Left ventricle myocardium inferior (tissue), 1 donor: ENCODE measurements at regions not wholly inside any gene's neighbourhood (a gene's known extent, or its start where the extent isn't known, plus 50 kb on each side); places are given as distances from the start of the nearest gene placed in this dataset.
"Not testable (repeated sequence)": the region's sequence is repeated elsewhere in the genome, so short reads cannot be mapped to it uniquely, and the experiment has no call there.

Source experiments
- DNase-seq: peaks from one replicate; pipeline ENCODE4 v3.0.0-alpha.2; 2020
- H3K27ac ChIP-seq: fragments of 200-600 bp; replicated peaks from 2 replicates; pipeline ENCODE4 v1.8.0; 2021
- H3K27me3 ChIP-seq: fragments of 200-600 bp; 2 replicates; pipeline ENCODE4 v1.8.0; 2021; ENCODE audit warnings: low read depth
- H3K36me3 ChIP-seq: fragments of 200-600 bp; 2 replicates; pipeline ENCODE4 v1.8.0; 2021
- H3K4me1 ChIP-seq: fragments of 200-600 bp; 2 replicates; pipeline ENCODE4 v1.8.0; 2021
- H3K4me3 ChIP-seq: fragments of 200-600 bp; 2 replicates; pipeline ENCODE4 v1.8.0; 2021; ENCODE audit warnings: mild to moderate bottlenecking, moderate library complexity
- H3K9me3 ChIP-seq: fragments of 200-600 bp; replicated peaks from 2 replicates; pipeline ENCODE4 v1.8.0; 2021
- CTCF ChIP-seq: fragments of 200-600 bp; IDR thresholded peaks from 2 replicates; pipeline ENCODE4 v1.8.0; 2021; ENCODE audit warnings: antibody characterized with exemption, mild to moderate bottlenecking, borderline replicate concordance
- intact Hi-C: fragments of 100-400 bp; cut with micrococcal nuclease; formaldehyde crosslinking; loops from one replicate; pipeline ENCODE4 v1.11.0; 2022
- donor health status: DM: no; HTN: yes; CAD: no; lungs with severe emphysema.

GRCh38 chr19:20271215-20271926 is 104.4 kb downstream of the ZNF486 start:
- Histone ChIP-seq H3K27me3 (peaks cover 13% of the 10 kb centered on the region), H3K36me3 (no peaks in the 10 kb centered on the region), H3K27ac (no peak overlapping the region), H3K4me3 (no peak overlapping the region), H3K9me3 (no peaks in the 10 kb centered on the region), H3K4me1 (no peaks in the 10 kb centered on the region)
- TF ChIP-seq CTCF, result no peak
- no peak for DNase-seq
- intact Hi-C loops, result no loop called here

GRCh38 chr19:20269461-20269860 is 102.4 kb downstream of the ZNF486 start:
- no peak overlapping the region for H3K4me3 ChIP-seq
- no peak for TF ChIP-seq CTCF
- intact Hi-C loops, result no loop called here
- H3K27ac ChIP-seq, result no peak overlapping the region
- H3K4me1 ChIP-seq, result no peaks in the 10 kb centered on the region
- H3K27me3 ChIP-seq, result peaks cover 13% of the 10 kb centered on the region
- H3K9me3 ChIP-seq, result no peaks in the 10 kb centered on the region
- no peaks in the 10 kb centered on the region for H3K36me3 ChIP-seq
- DNase-seq, result no peak

GRCh38 chr19:20261513-20261912 is 94.5 kb downstream of the ZNF486 start:
- H3K4me1 ChIP-seq, H3K9me3 ChIP-seq, H3K27ac ChIP-seq, intact Hi-C loops, DNase-seq, H3K4me3 ChIP-seq, H3K36me3 ChIP-seq: not testable (repeated sequence)
- H3K27me3 ChIP-seq, result peaks cover 41% of the 10 kb centered on the region

GRCh38 chr19:20260738-20261137 is 93.7 kb downstream of the ZNF486 start:
- H3K36me3 ChIP-seq, DNase-seq, H3K27ac ChIP-seq, H3K4me3 ChIP-seq, H3K9me3 ChIP-seq, H3K4me1 ChIP-seq, intact Hi-C loops: not testable (repeated sequence)
- peaks cover 41% of the 10 kb centered on the region for H3K27me3 ChIP-seq

GRCh38 chr19:20259615-20260014 is 92.6 kb downstream of the ZNF486 start:
- DNase-seq, result no peak
- no peak for TF ChIP-seq CTCF
- Histone ChIP-seq H3K27ac (no peak overlapping the region), H3K9me3 (no peaks in the 10 kb centered on the region), H3K4me3 (no peak overlapping the region), H3K36me3 (no peaks in the 10 kb centered on the region), H3K27me3 (peaks cover 41% of the 10 kb centered on the region), H3K4me1 (no peaks in the 10 kb centered on the region)
- intact Hi-C loops, result no loop called here

- no peaks in the 10 kb centered on the region for H3K9me3 ChIP-seq
- H3K27me3 ChIP-seq, result peaks cover 33% of the 10 kb centered on the region
- no peaks in the 10 kb centered on the region for H3K36me3 ChIP-seq
- H3K4me1 ChIP-seq, result no peaks in the 10 kb centered on the region
- H3K4me3 ChIP-seq, result no peak overlapping the region
- no peak for TF ChIP-seq CTCF
- H3K27ac ChIP-seq, result no peak overlapping the region
- no peak for DNase-seq
- intact Hi-C loops, result no loop called here
These were observed 89.6 kb downstream of the ZNF486 start for GRCh38 chr19:20256606-20257005.
